ENCODE measurements at regions not wholly inside any gene's neighbourhood (a gene's known extent, or its start where the extent isn't known, plus 50 kb on each side); places are given as distances from the start of the nearest gene placed in this dataset.
"Not testable (repeated sequence)": the region's sequence is repeated elsewhere in the genome, so short reads cannot be mapped to it uniquely, and the experiment has no call there.

- DNase-seq = no peak
Observed at GRCh38 chr13:63337921-63338320, 1922.3 kb upstream of the PCDH20 start.

- no peak for DNase-seq
Observed at GRCh38 chr13:63337041-63337440, 1921.4 kb upstream of the PCDH20 start.

- DNase-seq = no peak
Observed at GRCh38 chr13:63336549-63336948, 1920.9 kb upstream of the PCDH20 start.

- DNase-seq = no peak
Observed at GRCh38 chr13:63327584-63327983, 1911.9 kb upstream of the PCDH20 start.

GRCh38 chr13:63323441-63323840 lies 1907.8 kb upstream of the PCDH20 start:
- DNase-seq = no peak

GRCh38 chr13:63311587-63311986 lies 1895.9 kb upstream of the PCDH20 start:
- DNase-seq = no peak

- DNase-seq = no peak
Observed at GRCh38 chr13:63308549-63309165, 1893.0 kb upstream of the PCDH20 start.

- no peak for DNase-seq
Observed at GRCh38 chr13:63307228-63307627, 1891.6 kb upstream of the PCDH20 start.

GRCh38 chr13:63305641-63306133 lies 1890.0 kb upstream of the PCDH20 start:
- no peak for DNase-seq

GRCh38 chr13:63304497-63304896 lies 1888.8 kb upstream of the PCDH20 start:
- no peak for DNase-seq

- DNase-seq = no peak
Observed at GRCh38 chr13:63299866-63300394, 1884.3 kb upstream of the PCDH20 start.

GRCh38 chr13:63297163-63297562 lies 1881.5 kb upstream of the PCDH20 start:
- no peak for DNase-seq

- no peak for DNase-seq
Observed at GRCh38 chr13:63291701-63292100, 1876.1 kb upstream of the PCDH20 start.

GRCh38 chr13:63288576-63288975 lies 1872.9 kb upstream of the PCDH20 start:
- no peak for DNase-seq

- DNase-seq = no peak
Observed at GRCh38 chr13:63287926-63288325, 1872.3 kb upstream of the PCDH20 start.

- no peak for DNase-seq
Observed at GRCh38 chr13:63285426-63285825, 1869.8 kb upstream of the PCDH20 start.

- DNase-seq = no peak
Observed at GRCh38 chr13:63279136-63279535, 1863.5 kb upstream of the PCDH20 start.

GRCh38 chr13:63274772-63275171 lies 1859.1 kb upstream of the PCDH20 start:
- DNase-seq = no peak

- DNase-seq = no peak
Observed at GRCh38 chr13:63249411-63250187, 1834.0 kb upstream of the PCDH20 start.

GRCh38 chr13:63236667-63237396 lies 1821.2 kb upstream of the PCDH20 start:
- DNase-seq = not testable (repeated sequence)

GRCh38 chr13:63218596-63218995 lies 1802.9 kb upstream of the PCDH20 start:
- DNase-seq = not testable (repeated sequence)

GRCh38 chr13:63209330-63210017 lies 1793.8 kb upstream of the PCDH20 start:
- no peak for DNase-seq

- DNase-seq = no peak
Observed at GRCh38 chr13:63208826-63209225, 1793.2 kb upstream of the PCDH20 start.

All from hippocampal formation (tissue), 2 donors.